LNCAP (cell line): ENCODE measurements at regions not wholly inside any gene's neighbourhood (a gene's known extent, or its start where the extent isn't known, plus 50 kb on each side); places are given as distances from the start of the nearest gene placed in this dataset.

Experiments
- CTCF ChIP-seq: fragments of 450-650 bp; IDR thresholded peaks from 2 replicates; pipeline ENCODE4 v1.5.1; 2017; ENCODE audit warnings: mild to moderate bottlenecking

GRCh38 chr2:60234274-60234986 is 319.0 kb downstream of the BCL11A start:
- no peak for TF ChIP-seq CTCF

DNA sequence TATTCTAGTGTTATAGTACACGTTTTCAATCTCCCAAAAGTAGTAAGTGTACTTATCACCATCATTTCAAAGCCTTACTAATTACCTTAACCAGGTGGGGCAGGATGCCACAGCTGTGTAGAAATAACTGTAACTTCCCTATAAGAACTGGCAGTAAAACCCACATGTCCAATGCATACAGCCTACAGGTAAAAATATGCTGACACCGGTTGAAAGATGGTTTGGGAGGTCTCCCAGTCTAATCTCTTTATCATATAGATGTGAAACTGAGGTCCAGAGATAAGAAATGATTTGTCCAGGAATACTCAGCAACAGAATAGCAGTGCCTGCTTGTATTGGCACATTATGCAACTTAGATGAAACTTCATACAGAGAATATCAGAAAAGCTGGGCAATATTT is 322.9 kb downstream of the BCL11A start:
- TF ChIP-seq CTCF = no peak

GRCh38 chr2:60230037-60230436 is 323.4 kb downstream of the BCL11A start:
- TF ChIP-seq CTCF = no peak

DNA sequence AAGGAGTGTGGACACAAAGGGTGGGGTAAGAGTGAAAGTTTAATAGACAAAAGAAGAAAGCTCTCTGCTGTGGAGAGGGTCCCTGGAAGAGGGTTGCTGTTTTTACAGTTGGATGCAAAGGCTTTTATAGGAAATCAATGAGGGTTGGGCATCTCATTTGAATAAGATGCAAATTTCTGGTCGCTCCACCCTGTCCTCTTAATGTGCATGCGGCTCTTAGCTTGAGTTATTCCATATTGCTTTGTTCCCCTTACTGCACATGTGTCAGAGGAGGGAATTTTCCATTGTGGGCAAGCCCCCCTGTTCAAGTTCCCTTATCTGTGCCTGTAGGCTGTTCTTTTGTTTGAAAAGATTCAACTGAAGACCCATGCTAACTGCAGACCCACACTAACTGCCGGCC is 326.5 kb downstream of the BCL11A start:
- no peak for TF ChIP-seq CTCF

- no peak for TF ChIP-seq CTCF
Observed at GRCh38 chr2:60226191-60226590, 327.3 kb downstream of the BCL11A start.

DNA sequence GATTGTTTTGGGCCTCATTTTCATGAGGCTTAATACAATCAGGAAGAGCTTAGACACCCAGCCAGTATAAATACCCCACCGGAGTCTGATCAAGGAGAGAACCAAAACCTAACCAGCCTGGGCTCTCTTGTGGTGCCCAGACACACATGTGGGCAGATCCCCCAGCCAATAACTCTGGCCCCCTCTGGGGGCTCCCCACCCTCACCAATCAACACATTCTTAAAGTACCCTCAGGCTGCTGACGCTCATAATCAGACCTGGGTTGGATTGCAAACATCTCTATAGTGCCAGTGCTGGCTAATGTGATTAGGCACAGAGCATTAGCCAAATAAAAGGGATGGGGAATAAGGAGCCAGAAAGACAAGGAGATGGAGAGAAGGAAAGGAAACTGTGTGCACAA is 329.6 kb downstream of the BCL11A start:
- TF ChIP-seq CTCF = no peak

- no peak for TF ChIP-seq CTCF
Observed at GRCh38 chr2:60221098-60221497, 332.4 kb downstream of the BCL11A start.

GRCh38 chr2:60219536-60219935 is 333.9 kb downstream of the BCL11A start:
- no peak for TF ChIP-seq CTCF
